ENCODE measurements at regions not wholly inside any gene's neighbourhood (a gene's known extent, or its start where the extent isn't known, plus 50 kb on each side); places are given as distances from the start of the nearest gene placed in this dataset.

- 96% methylated on average over 16 of the region's 18 CpGs for WGBS (ENCODE audit: insufficient coverage)
- intact Hi-C loops (cut with micrococcal nuclease), result no loop called here
- H3K36me3 Mint-ChIP-seq, result no peaks in the 10 kb centered on the region
Observed at GRCh38 chr14:101508948-101509729, 52.2 kb upstream of the DIO3 start.

GRCh38 chr14:101509730-101510371, 51.4 kb upstream of the DIO3 start:
- no peak overlapping the region for H2AFZ ChIP-seq (ENCODE audit: insufficient read depth, low read depth, low read length, poor library complexity, severe bottlenecking)
- intact Hi-C loops (cut with micrococcal nuclease), result no loop called here
- peaks cover 3 to 8% of the 10 kb centered on the region in 2 donors for H3K4me1 ChIP-seq (ENCODE audit: control insufficient read depth in 1 of 2, insufficient read depth in 2 of 2, low read length in 2 of 2)
- DNase-seq, result no peak
- H3K4me3 Mint-ChIP-seq, result no peak overlapping the region
- H3K9ac ChIP-seq (ENCODE audit: insufficient read depth, low read length, poor library complexity, severe bottlenecking), result no peak overlapping the region
- H3K27ac ChIP-seq (ENCODE audit: low read depth in 1 of 2, low read length in 2 of 2), result no peak overlapping the region
- peaks cover 9% of the 10 kb centered on the region for H3K4me1 Mint-ChIP-seq
- H3K36me3 ChIP-seq (replicated peaks in 1 of 2; ENCODE audit: control insufficient read depth in 1 of 2, insufficient read depth in 2 of 2, low read length in 2 of 2), result no peaks in the 10 kb centered on the region
- no peak overlapping the region for H3K4me3 ChIP-seq (replicated peaks in 1 of 3; ENCODE audit: low read depth in 2 of 3, low read length in 3 of 3)
- H3K36me3 Mint-ChIP-seq, result no peaks in the 10 kb centered on the region
- 94% methylated on average over 19 of the region's 21 CpGs for WGBS (ENCODE audit: insufficient coverage)
- H4K20me1 ChIP-seq (ENCODE audit: insufficient read depth, low read length), result no peaks in the 10 kb centered on the region
- H3K9me3 ChIP-seq (replicated peaks in 1 of 2; ENCODE audit: control insufficient read depth in 1 of 2, insufficient read depth in 1 of 2, low read length in 2 of 2), result no peaks in the 10 kb centered on the region
- H3K27me3 Mint-ChIP-seq (ENCODE audit: low read depth in 3 of 3), result peaks cover 0 to 7% (median 4%) of the 10 kb centered on the region in 3 donors
- no peaks in the 10 kb centered on the region for H3K27me3 ChIP-seq (ENCODE audit: control insufficient read depth in 2 of 2, insufficient read depth in 2 of 2, low read length in 2 of 2)
- no peak overlapping the region for H3K27ac Mint-ChIP-seq
- no peak overlapping the region for H3K4me2 ChIP-seq (replicated peaks; ENCODE audit: extremely low read depth, low read length, poor library complexity, severe bottlenecking)
- TF ChIP-seq CTCF (IDR thresholded peaks at IDR 0.05), result no peak
- no peaks in the 10 kb centered on the region for H3K79me2 ChIP-seq (ENCODE audit: insufficient read depth, low read length)
- H3K9me3 Mint-ChIP-seq, result peaks cover 0 to 3% (median 1%) of the 10 kb centered on the region in 7 donors

More at GRCh38 chr14:101508948-101509729, 52.2 kb upstream of the DIO3 start:
- H3K9ac ChIP-seq (ENCODE audit: insufficient read depth, low read length, poor library complexity, severe bottlenecking), result no peak overlapping the region
- H3K4me2 ChIP-seq (replicated peaks; ENCODE audit: extremely low read depth, low read length, poor library complexity, severe bottlenecking), result no peak overlapping the region
- H3K79me2 ChIP-seq (ENCODE audit: insufficient read depth, low read length), result no peaks in the 10 kb centered on the region
- H3K9me3 Mint-ChIP-seq, result peaks cover 0 to 4% (median 1%) of the 10 kb centered on the region in 7 donors
- H4K20me1 ChIP-seq (ENCODE audit: insufficient read depth, low read length), result no peaks in the 10 kb centered on the region
- H3K27ac Mint-ChIP-seq, result no peak overlapping the region
- H3K9me3 ChIP-seq (replicated peaks in 1 of 2; ENCODE audit: control insufficient read depth in 1 of 2, insufficient read depth in 1 of 2, low read length in 2 of 2), result no peaks in the 10 kb centered on the region
- H3K4me3 ChIP-seq (replicated peaks in 1 of 3; ENCODE audit: low read depth in 2 of 3, low read length in 3 of 3), result no peak overlapping the region
- DNase-seq, result no peak
- no peaks in the 10 kb centered on the region for H3K27me3 ChIP-seq (ENCODE audit: control insufficient read depth in 2 of 2, insufficient read depth in 2 of 2, low read length in 2 of 2)
- H3K27ac ChIP-seq (ENCODE audit: low read depth in 1 of 2, low read length in 2 of 2), result no peak overlapping the region
- H3K36me3 ChIP-seq (replicated peaks in 1 of 2; ENCODE audit: control insufficient read depth in 1 of 2, insufficient read depth in 2 of 2, low read length in 2 of 2), result no peaks in the 10 kb centered on the region
- H3K27me3 Mint-ChIP-seq (ENCODE audit: low read depth in 3 of 3), result peaks cover 1 to 8% (median 6%) of the 10 kb centered on the region in 3 donors
- peaks cover 1 to 5% of the 10 kb centered on the region in 2 donors for H3K4me1 ChIP-seq (ENCODE audit: control insufficient read depth in 1 of 2, insufficient read depth in 2 of 2, low read length in 2 of 2)
- no peak overlapping the region for H3K4me3 Mint-ChIP-seq
- no peak for TF ChIP-seq CTCF (IDR thresholded peaks at IDR 0.05)
- H3K4me1 Mint-ChIP-seq, result peaks cover 5% of the 10 kb centered on the region
- no peak overlapping the region for H2AFZ ChIP-seq (ENCODE audit: insufficient read depth, low read depth, low read length, poor library complexity, severe bottlenecking)

Measured in CD14-positive monocyte (primary cell).